NCI-H1105 (cell line): ENCODE measurements at regions not wholly inside any gene's neighbourhood (a gene's known extent, or its start where the extent isn't known, plus 50 kb on each side); places are given as distances from the start of the nearest gene placed in this dataset.
"Not testable (repeated sequence)": the region's sequence is repeated elsewhere in the genome, so short reads cannot be mapped to it uniquely, and the experiment has no call there.

Experiments
- DNase-seq: peaks from one replicate; lab custom pipeline; 2025; lab: John Stamatoyannopoulos, UW

DNA sequence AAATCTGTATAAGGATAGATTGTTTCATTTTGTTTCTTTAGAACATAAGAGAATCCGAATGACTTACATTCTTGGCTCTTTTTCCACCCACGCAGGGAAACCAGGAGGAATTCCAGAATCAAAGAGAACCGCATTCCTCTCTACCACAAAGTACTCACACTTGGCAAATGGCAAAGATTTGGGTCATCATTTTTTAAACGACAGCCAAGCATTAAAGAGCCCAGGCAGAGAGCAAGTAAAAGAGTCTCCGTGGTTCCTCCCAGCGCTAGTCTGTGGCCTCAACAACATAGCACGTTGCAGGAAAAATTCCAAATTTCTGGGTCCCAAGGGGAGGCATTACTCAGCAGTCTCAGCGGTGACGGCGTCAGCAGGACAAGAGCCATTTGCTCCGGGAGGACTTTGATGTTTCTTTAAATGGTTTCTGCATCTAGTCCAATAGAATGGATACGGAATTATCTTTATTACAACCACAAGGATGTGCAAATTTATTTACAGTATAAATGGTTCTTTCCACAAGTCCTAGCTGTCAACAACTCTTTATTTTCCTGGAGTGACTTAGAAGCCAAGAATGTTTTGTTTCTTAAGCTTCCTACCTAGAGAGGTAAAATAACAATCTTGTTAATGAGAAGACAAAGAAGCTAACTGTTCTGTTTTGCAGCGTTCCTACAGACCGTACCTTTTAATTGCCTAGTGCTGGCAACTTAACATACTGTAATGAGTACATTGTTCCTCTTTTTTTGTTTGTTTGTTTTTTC lies 232.5 kb downstream of the SKIDA1 start:
- DNase-seq: no peak

DNA sequence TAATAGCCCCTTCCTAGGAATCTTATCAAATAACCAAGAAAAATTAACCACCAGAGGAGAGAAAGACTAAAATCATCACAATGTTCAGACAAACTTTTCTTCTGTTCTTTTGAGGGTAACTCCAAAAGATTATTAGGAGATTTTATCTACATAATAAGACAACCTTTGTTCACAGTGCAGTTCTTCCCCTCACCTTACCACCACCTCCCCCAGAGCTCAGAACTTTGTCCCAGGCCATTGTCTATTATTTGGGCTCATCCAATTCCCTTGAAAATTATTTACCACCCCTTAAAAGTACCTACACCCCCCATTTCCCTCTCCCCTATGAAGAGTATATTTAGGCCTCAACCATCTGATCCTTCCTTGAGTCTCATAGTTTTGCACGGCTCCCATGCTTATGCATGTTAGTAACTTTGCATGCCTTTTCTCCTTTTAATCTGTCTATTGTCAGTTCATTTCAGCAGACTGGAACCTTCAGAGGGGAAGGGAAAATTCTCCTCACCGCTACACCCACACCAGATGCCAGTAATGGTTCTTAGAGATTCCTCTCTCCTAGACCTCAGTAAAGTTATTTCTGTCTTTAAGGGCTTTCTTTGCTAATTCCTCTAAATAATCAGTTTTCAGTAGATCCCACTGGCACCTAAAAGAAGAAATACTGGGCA lies 234.9 kb downstream of the SKIDA1 start:
- DNase-seq: no peak

DNA sequence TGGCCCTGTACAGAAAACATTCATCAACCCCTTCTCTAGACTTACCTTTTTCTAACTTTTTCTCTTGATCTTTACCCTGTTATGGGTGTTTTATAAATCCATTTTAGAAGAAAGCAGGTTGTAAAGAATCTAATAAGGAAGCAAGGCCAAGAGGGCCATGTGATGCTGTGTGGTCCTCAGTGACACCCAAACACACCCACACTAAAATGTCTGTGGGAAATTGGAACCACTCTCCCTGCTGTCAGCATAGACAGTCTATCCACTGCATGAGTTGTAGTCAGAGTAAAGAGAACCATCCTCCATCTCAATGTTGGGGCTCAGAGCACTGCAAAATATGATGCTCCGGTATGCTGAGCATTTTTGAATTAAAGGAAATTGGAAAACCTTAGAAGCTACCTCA lies 235.5 kb downstream of the SKIDA1 start:
- no peak for DNase-seq

DNA sequence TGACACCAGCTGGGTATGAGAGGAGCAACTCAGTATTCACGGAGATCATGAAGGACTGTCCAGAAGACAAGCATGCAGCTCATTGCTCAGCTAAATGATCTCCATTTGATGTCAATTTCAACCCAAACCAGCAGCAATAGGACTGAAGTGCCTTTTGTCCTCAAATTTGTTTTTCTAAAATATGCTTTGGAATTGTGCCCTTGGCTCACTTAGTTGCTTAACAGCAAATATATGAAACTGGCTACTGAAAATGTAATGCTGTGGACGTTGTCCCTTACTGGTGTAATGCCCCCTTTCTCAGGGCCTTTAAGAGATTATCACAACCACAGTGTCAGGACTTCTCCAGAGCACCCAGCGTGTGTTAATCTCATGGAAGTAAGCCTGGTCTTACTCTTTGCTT lies 236.2 kb downstream of the SKIDA1 start:
- DNase-seq: no peak

DNA sequence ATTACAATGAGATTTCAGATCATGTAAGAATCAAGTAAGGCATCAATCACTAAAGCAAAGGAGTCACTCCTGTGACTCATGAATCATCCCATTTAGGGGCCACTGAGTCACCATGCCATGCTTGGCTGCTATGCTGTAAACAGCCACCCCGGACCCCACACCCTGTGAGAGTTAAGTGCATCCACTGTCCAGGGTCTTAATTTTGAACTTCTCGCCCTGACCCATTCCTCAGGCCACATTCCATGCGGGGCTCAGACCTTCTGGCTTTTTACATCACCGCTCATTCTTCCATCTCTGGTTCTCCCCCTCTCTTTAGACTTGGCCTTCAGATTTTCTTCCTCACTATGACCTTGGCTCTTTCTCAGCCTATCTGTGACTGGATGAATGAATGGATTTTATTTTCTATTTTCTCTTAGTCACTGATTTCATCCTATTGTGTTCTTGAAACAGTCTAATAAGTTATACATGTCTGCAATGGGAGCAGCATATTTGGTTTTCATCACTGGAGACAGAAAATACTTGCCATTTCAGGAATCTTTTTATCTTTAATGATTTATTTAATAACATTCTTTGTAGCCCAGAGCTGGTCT lies 239.6 kb downstream of the SKIDA1 start:
- no peak for DNase-seq

DNA sequence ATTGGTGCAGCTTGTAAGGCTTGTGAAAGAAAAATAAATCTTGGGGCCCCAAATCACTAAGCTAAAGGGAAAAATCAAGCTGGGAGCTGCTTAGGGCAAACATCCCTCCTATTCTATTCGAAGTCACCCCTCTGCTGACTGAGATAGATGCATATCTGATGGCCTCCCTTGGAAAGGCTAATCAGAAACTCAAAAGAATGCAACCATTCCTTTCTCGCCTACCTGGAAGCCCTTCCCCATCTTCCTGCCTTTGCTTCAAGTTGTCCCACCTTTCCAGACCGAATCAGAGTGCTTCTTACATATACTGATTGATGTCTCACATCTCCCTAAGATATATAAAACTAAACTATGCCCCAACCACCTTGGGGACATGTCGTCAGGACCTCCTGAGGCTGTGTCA lies 240.3 kb downstream of the SKIDA1 start:
- no peak for DNase-seq

DNA sequence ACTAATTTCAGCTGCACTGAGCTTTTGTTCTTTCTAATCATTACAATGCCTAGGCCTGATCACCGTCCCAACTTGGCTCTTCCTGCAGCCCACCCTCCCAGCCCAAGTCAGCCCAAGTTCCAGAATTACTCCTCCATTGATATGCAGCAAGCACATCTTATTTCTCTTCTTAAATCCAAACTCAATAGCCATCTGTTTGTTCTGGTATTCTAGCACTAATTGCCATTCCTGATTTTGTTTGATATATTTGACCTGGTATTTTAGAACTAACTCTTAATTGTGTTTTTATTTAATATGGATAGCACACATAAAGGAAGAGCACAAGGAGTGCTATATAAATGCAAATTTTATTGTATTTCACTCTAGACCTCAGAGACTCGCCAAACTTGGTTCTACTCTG lies 241.2 kb downstream of the SKIDA1 start:
- no peak for DNase-seq

DNA sequence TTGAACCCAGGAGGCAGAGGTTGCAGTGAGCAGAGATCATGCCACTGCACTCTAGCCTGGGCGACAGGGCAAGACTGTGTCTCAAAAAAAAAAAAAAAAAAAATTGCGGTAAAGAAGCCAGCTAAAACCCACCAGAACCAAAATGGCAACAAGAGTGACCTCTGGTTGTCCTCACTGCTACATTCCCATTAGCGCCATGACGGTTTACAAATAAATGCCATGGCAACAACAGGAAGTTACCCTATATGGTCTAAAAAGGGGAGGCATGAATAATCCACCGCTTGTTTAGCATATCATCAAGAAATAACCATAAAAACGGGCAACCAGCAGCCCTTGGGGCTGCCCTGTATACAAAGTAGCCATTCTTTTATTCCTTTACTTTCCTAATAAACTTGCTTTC lies 242.4 kb downstream of the SKIDA1 start:
- DNase-seq: not testable (repeated sequence)

DNA sequence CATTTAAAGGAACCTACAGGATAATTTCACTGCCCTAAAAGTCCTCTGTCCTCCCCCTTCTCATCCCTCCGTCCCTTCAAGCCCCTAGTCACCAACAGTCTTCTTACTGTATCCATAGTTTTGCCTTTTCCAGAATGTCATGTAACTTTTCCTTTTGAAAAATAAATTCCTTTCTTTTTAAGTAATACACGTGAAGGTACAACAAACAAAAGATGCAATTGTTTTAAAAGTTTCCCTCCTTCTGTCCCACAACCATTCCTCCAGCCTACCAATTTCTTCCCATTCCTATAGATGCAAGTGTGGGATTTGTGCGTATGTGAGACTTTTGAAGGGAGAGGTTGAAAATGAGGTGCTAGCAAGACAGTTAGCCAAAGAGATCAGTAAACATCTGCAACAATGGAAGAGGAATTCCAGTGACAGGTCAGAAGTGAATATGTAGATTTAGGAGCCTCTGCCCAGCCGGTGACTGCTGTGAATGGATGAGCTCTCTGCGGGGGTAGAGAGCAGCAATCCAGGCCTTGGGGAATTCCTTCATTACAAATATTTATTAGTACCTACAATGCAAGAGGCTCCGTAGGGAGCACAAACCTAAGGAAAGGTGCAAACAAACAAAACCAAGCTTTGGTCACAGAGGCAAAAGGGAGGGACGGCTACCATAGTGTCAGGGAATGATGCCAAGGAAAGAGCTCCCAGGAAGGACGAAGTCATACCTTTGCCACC lies 243.6 kb downstream of the SKIDA1 start:
- DNase-seq: no peak

DNA sequence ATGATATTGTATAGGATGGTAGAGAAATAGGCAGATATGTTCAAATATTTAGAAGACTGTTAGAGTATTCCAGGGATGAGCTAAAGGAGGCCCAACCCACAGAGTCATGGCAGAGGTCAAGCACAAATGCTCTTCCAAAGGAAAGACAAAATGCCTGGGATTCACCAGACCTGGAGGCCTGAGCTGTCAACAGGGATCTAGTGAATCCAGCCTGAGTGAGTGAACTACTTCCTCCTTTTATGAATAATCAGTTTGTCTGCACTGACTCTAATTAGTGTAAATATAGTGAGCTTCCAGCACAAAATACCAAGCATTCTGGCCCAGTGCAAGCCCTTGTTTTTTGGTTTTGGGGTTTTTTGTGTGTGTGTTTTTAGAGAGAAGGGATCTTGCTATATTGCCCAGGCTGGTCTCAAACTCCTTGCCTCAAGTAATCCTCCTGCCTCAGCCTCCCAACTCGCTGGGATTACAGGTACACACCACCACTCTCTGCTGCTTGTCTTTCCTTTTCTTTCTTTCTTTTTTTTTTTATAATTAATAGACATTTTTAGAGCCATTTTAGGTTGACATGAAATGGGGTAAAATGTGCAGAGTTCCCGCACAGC lies 244.4 kb downstream of the SKIDA1 start:
- DNase-seq: no peak

DNA sequence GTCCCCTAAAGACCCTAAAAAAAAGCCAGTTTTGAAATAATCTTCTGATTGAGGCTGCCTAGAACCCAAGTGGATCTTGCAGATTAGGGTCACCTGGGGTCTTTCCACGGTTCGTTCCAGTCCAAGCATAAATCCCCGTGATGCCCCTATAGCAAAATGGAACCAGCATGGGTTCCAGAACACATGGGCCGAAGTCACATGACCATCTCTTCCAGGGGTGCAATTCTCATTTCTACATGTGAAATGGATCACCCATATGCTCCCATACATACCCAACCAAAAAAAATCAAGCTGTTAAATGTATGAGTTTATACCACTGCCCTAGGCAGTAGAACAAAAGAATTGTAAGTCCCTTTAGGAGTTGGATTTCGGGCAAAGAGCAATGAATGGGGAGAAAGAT lies 245.4 kb downstream of the SKIDA1 start:
- DNase-seq: no peak

DNA sequence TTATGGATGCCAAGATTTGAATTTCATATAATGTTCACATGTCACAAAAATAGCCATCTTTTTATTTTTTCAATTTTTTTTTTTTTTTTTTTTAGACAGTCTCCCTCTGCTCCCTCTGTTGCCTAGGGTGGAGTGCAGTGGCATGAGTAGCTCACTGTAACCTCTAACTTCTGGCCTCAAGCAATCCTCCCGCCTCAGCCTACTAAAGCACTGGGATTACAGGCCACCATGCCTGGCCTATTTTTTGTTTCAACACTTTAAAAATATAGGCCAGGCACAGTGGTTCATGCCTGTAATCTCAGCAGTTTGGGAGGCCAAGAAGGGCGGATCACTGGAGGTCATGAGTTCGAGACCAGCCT lies 246.3 kb downstream of the SKIDA1 start:
- DNase-seq: no peak

DNA sequence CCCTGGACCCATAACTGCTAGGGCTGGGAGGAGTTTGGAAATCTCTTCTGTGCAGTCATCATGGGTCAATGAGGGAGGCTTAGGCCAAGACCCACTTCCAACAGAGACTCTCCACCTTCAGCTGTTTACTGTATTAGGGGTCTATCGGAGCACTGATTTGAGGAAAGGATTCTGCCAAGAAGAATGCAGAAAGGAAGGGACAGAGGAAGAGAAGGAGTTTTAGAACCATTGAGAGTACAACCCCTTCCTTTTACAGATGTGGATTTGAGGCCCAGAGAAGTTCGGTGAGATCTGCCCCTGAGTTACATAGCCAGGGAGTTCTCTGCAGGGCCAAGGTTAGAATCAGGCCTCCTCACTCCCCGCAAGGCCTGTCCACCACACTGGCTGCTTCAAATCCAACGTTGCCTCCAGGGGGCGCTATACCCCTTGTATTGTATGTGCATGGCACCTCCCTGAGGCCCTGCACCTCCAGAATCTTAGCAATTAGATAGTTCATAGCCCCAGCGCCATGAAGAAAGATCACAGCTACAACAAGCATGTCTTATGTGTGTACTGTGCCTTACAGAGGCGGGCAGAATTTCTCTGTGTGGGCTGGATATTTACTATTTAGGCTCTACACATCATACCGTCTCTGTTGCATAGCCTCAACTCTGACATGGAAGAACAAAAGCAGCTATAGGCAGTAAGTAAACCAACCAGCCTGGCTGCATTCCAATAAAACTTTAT lies 246.8 kb downstream of the SKIDA1 start:
- DNase-seq: no peak

DNA sequence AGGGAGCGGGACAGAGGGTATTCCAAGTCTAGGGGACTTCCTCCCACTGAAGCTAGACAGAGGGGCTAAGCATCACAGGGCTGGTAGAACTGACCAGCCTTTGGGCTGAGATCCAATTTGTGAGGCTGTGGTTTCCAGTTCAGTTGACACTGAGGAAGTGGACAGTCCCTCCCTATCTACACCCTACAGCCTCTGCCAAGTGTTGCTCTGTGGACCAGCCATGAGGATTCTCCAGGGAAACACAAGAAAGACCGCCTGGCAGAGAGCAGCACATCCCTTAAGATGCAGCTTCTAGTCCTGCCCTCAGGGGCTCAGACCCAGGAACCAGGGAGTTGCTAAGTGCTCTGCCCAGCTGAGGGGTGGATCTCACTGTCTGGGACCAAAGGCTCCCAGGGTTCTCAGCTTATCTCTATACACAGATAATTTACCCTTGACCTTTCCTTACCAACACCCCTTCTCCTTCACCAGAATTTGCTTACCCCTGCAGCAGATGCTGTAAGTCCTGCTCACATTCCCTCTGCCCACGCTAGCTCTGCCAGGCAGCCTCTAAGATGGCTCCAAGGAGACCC lies 252.0 kb downstream of the SKIDA1 start:
- DNase-seq: no peak

DNA sequence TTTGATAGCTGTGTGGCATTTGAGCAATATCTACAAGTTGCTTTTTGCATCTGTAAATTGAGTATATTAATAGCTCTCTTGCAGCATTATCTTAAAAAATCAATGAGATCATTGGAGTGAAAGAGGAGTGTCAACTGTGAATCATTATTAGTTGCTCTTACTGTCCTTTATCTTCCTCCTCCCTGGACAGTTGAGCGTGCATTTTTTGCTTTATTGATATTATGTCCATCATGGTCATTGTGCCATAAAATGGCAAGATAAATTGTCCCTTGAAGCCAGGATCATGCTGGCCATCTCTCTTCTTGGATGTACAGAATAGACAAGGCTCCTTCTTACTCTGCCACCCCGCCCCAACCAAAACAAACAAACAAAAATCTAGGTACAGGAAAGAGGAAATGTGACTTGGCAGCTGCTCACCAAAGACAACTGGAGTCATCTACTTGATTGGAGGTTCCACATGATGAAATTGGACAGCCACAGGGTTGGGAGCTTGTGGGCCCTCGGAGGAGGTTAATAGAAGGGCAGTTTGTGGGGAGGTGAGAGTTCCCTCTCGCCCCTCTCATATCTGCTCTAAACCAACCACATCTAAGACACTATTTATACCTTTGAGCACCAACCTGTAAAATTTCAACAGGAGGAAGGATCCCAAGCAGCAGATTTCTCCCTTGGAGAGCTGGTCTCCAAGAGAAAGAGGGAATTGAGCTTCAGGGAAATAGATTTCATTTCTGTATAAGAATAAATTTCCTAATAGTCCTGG lies 252.7 kb downstream of the SKIDA1 start:
- no peak for DNase-seq

DNA sequence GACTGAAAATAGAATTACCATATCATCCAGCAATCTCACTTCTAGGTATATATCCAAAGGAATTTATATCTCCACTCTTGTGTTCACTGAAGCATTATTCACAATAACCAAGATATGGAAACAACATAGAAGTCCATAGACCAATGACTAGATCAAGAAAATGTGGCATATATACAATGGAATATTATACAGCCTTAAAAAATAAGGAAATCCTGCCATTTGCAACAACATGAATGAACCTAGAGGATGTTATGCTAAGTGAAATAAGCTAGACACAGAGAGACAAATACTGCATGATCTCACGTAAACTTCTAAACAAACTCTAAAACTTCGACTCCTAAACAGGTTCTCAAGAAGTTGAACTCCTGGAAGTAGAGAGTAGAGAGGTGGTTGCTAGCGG lies 254.5 kb downstream of the SKIDA1 start:
- no peak for DNase-seq

DNA sequence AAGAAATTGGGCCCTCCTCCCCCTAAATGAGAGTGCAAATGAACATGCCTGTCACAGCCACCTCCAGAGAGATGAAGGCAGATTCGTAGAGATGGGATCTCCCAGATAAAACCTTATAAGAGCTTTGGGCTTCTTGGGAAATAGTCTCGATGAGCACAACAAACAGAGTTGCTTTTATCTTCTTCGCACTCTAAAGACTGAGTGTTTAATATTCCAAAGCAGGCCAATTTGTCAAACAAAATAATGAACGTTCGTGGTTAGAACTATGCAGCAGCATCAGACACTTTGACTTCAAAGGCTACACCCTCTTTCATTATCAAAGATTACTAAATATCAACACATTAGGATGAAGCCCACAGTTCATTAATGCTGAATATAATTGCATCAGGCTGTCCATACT lies 256.2 kb downstream of the SKIDA1 start:
- no peak for DNase-seq

DNA sequence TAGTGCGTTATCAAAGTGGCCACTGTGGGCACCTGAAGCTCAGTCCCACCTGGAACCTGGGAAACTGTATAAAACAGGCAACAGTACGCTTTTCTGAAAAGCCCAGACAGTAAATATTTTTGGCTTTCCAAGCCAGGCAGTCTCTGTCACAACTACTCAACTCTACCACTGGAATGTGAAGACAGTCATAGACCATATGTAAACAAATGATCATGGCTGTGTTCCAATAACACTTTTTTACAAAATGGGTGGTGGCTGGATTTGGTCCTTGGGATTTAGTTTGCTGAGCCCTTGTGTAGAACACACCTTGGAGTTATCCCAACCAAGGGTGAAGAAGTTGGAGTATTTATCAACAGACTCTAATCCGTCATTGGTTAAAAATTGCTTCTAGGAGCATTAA lies 259.9 kb downstream of the SKIDA1 start:
- DNase-seq: no peak

DNA sequence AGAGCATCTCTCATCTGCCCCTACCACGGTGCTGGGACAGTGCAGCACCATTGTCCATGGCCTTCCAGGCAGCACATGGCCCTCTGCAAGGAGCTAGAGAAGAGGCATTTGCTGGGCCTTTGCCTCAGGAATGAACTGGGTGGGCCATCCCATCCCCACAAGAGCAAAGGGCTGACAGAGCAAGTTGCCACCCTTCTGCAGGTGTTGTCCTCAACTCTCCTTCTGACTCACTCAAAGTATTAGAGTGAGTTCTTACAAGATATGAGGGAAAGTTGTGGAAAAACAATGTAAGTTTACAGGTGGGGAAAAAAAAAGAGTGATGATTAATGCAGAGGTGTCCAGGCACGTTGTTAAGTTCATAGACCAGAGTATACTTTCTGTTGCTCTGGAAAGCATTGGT lies 261.2 kb downstream of the SKIDA1 start:
- DNase-seq: no peak

DNA sequence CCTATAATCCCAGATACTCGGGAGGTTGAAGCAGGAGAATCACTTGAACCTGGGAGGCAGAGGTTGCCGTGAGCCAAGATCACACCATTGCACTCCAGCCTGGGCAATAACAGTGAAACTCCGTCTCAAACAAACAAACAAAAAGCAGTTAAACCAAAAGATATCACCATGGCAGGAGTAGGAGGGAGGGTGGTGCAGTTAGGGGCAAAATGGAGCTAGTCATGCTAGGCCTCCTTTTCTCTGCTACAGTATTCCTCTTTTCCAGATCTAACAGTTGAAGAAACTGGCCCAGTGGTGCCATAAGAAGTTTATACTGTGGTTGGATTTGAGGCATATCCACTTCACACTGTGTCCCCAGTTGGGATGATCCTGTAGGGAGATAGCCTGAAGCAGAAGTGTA lies 261.6 kb downstream of the SKIDA1 start:
- no peak for DNase-seq
